ENCODE measurements at regions not wholly inside any gene's neighbourhood (a gene's known extent, or its start where the extent isn't known, plus 50 kb on each side); places are given as distances from the start of the nearest gene placed in this dataset.

DNA sequence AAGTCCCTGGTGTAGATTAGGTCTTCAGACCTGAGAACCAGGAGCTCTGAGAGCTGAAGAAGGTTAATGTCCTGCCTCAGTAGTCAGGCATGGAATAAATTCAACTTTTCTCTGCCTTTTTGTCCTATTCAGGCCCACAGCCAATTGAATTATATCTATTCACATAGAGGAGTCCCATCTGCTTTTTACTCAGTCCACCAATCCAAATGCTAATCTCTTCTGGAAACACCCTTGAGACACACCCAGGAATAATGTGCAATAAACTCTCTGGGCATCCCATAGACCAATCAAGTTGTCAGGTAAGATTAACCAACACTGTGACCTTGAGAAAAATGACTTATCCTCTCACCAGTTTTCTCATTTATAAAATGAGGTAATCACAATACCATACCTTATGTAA, 129.4 kb downstream of the MEX3B start:
- TF ChIP-seq MYC (IDR thresholded peaks at IDR 0.05; ENCODE audit: low read depth, low read length) (no peak), POLR2A (IDR thresholded peaks at IDR 0.05; ENCODE audit: low read depth, low read length) (no peak), JUN (IDR thresholded peaks at IDR 0.05; ENCODE audit: borderline replicate concordance, insufficient read depth, insufficient read length, low read depth) (no peak), EZH2 (IDR thresholded peaks at IDR 0.05; ENCODE audit: borderline replicate concordance, low read depth, low read length, severe bottlenecking) (no peak)
- Histone ChIP-seq H2AFZ (ENCODE audit: low read depth, low read length) (no peak overlapping the region), H3K9me1 (replicated peaks; ENCODE audit: control insufficient read depth, extremely low read depth, insufficient read depth, low read length) (no peaks in the 10 kb centered on the region), H3K4me3 (replicated peaks in 1 of 3; ENCODE audit: insufficient read depth in 1 of 3, low read depth in 1 of 3, low read length in 3 of 3) (no peak overlapping the region), H3K4me1 (ENCODE audit: control insufficient read depth, extremely low read depth, insufficient read depth, low read length) (no peaks in the 10 kb centered on the region), H4K20me1 (replicated peaks; ENCODE audit: control insufficient read depth, extremely low read depth, insufficient read depth, low read length) (no peaks in the 10 kb centered on the region), H3K27me3 (ENCODE audit: control insufficient read depth in 2 of 2, insufficient read depth in 2 of 2, low read length in 2 of 2) (no peaks in the 10 kb centered on the region), H3K9me3 (replicated peaks; ENCODE audit: control insufficient read depth, insufficient read depth, low read length) (no peaks in the 10 kb centered on the region), H3K9ac (replicated peaks; ENCODE audit: extremely low read depth, insufficient read depth, low read length) (no peak overlapping the region), H3K4me2 (ENCODE audit: insufficient read depth, low read length) (no peak overlapping the region), H3K36me3 (ENCODE audit: control insufficient read depth in 2 of 2, extremely low read depth in 1 of 2, insufficient read depth in 2 of 2, low read length in 2 of 2) (no peaks in the 10 kb centered on the region), H3K27ac (ENCODE audit: insufficient read depth, low read depth, low read length) (no peak overlapping the region), H3K79me2 (ENCODE audit: control insufficient read depth, insufficient read depth, low read length) (no peaks in the 10 kb centered on the region)
- DNase-seq (ENCODE audit: low read depth, low spot score) (no peak), FAIRE-seq (no peak)
- POLR2A ChIA-PET = no interaction called here
- CTCF ChIA-PET = interaction anchor here (1.2 kb wide), 1 partner anchor 15 kb away, joined by 4 read pairs; no protein-coding TSS in a partner anchor
- BruUV-seq (replicated peaks) = no TSS peak
- intact Hi-C loops (cut with micrococcal nuclease) (no loop called here), dilution Hi-C loops (cut with MboI; ENCODE audit: extremely low pct_ligation_motif_present, low sequenced_read_pairs) (no loop called here)

GRCh38 chr15:81915990-81916389, 129.8 kb downstream of the MEX3B start:
- ChIA-PET CTCF (interaction anchor here (1.2 kb wide), 1 partner anchor 15 kb away, joined by 4 read pairs; no protein-coding TSS in a partner anchor), POLR2A (no interaction called here)
- Histone ChIP-seq H3K27me3 (ENCODE audit: control insufficient read depth in 2 of 2, insufficient read depth in 2 of 2, low read length in 2 of 2) (no peaks in the 10 kb centered on the region), H3K9me1 (replicated peaks; ENCODE audit: control insufficient read depth, extremely low read depth, insufficient read depth, low read length) (no peaks in the 10 kb centered on the region), H3K9me3 (replicated peaks; ENCODE audit: control insufficient read depth, insufficient read depth, low read length) (no peaks in the 10 kb centered on the region), H4K20me1 (replicated peaks; ENCODE audit: control insufficient read depth, extremely low read depth, insufficient read depth, low read length) (no peaks in the 10 kb centered on the region), H3K4me2 (ENCODE audit: insufficient read depth, low read length) (no peak overlapping the region), H3K27ac (ENCODE audit: insufficient read depth, low read depth, low read length) (no peak overlapping the region), H3K9ac (replicated peaks; ENCODE audit: extremely low read depth, insufficient read depth, low read length) (no peak overlapping the region), H3K4me3 (replicated peaks in 1 of 3; ENCODE audit: insufficient read depth in 1 of 3, low read depth in 1 of 3, low read length in 3 of 3) (no peak overlapping the region), H3K79me2 (ENCODE audit: control insufficient read depth, insufficient read depth, low read length) (no peaks in the 10 kb centered on the region), H3K36me3 (ENCODE audit: control insufficient read depth in 2 of 2, extremely low read depth in 1 of 2, insufficient read depth in 2 of 2, low read length in 2 of 2) (no peaks in the 10 kb centered on the region), H2AFZ (ENCODE audit: low read depth, low read length) (no peak overlapping the region), H3K4me1 (ENCODE audit: control insufficient read depth, extremely low read depth, insufficient read depth, low read length) (no peaks in the 10 kb centered on the region)
- no peak for FAIRE-seq
- dilution Hi-C loops (cut with MboI; ENCODE audit: extremely low pct_ligation_motif_present, low sequenced_read_pairs) = no loop called here
- no TSS peak for BruUV-seq (replicated peaks)
- no peak for TF ChIP-seq POLR2A (IDR thresholded peaks at IDR 0.05; ENCODE audit: low read depth, low read length)
- TF ChIP-seq, protein P1, sequence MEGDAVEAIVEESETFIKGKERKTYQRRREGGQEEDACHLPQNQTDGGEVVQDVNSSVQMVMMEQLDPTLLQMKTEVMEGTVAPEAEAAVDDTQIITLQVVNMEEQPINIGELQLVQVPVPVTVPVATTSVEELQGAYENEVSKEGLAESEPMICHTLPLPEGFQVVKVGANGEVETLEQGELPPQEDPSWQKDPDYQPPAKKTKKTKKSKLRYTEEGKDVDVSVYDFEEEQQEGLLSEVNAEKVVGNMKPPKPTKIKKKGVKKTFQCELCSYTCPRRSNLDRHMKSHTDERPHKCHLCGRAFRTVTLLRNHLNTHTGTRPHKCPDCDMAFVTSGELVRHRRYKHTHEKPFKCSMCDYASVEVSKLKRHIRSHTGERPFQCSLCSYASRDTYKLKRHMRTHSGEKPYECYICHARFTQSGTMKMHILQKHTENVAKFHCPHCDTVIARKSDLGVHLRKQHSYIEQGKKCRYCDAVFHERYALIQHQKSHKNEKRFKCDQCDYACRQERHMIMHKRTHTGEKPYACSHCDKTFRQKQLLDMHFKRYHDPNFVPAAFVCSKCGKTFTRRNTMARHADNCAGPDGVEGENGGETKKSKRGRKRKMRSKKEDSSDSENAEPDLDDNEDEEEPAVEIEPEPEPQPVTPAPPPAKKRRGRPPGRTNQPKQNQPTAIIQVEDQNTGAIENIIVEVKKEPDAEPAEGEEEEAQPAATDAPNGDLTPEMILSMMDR (IDR thresholded peaks at IDR 0.05; ENCODE audit: extremely low read depth in 1 of 2, insufficient read depth in 1 of 2, low read depth in 1 of 2, low read length in 2 of 2) = no peak
- TF ChIP-seq JUN (IDR thresholded peaks at IDR 0.05; ENCODE audit: borderline replicate concordance, insufficient read depth, insufficient read length, low read depth) = no peak
- no peak for TF ChIP-seq POLR2AphosphoS5 (IDR thresholded peaks at IDR 0.05; ENCODE audit: insufficient read depth, low read depth, low read length)
- TF ChIP-seq MAX (IDR thresholded peaks at IDR 0.05; ENCODE audit: insufficient read depth, insufficient read length) = no peak
- no peak for TF ChIP-seq EZH2 (IDR thresholded peaks at IDR 0.05; ENCODE audit: borderline replicate concordance, low read depth, low read length, severe bottlenecking)
- no peak for TF ChIP-seq MYC (IDR thresholded peaks at IDR 0.05; ENCODE audit: low read depth, low read length)
- TF ChIP-seq FOS (IDR thresholded peaks at IDR 0.05; ENCODE audit: borderline replicate concordance, insufficient read depth, low read length) = no peak
- no peak for TF ChIP-seq GATA2 (IDR thresholded peaks at IDR 0.05; ENCODE audit: insufficient read depth, insufficient read length, low read depth, low read length)
- intact Hi-C loops (cut with micrococcal nuclease) = no loop called here
- no peak for DNase-seq (ENCODE audit: low read depth, low spot score)
